D341Med (cell line): ENCODE measurements at regions not wholly inside any gene's neighbourhood (a gene's known extent, or its start where the extent isn't known, plus 50 kb on each side); places are given as distances from the start of the nearest gene placed in this dataset.
"Not testable (repeated sequence)": the region's sequence is repeated elsewhere in the genome, so short reads cannot be mapped to it uniquely, and the experiment has no call there.

Experiments used
- DNase-seq: peaks from one replicate; pipeline ENCODE4 v3.0.0; 2012; ENCODE audit warnings: low spot score

- DNase-seq: not testable (repeated sequence)
These were observed 280.0 kb downstream of the BCL2L11 start for GRCh38 chr2:111400598-111401253.

GRCh38 chr2:111401270-111402140, 280.8 kb downstream of the BCL2L11 start:
- not testable (repeated sequence) for DNase-seq

- DNase-seq: not testable (repeated sequence)
These were observed 281.7 kb downstream of the BCL2L11 start for GRCh38 chr2:111402450-111402849.

- not testable (repeated sequence) for DNase-seq
These were observed 282.6 kb downstream of the BCL2L11 start for GRCh38 chr2:111403287-111403686.

GRCh38 chr2:111406616-111407015, 285.9 kb downstream of the BCL2L11 start:
- DNase-seq: not testable (repeated sequence)

GRCh38 chr2:111407632-111408194, 287.0 kb downstream of the BCL2L11 start:
- not testable (repeated sequence) for DNase-seq

GRCh38 chr2:111410868-111411406, 290.2 kb downstream of the BCL2L11 start:
- not testable (repeated sequence) for DNase-seq

- not testable (repeated sequence) for DNase-seq
These were observed 291.4 kb downstream of the BCL2L11 start for GRCh38 chr2:111411867-111412681.

- DNase-seq: not testable (repeated sequence)
These were observed 292.3 kb downstream of the BCL2L11 start for GRCh38 chr2:111412841-111413650.

GRCh38 chr2:111413950-111414349, 293.2 kb downstream of the BCL2L11 start:
- not testable (repeated sequence) for DNase-seq

- not testable (repeated sequence) for DNase-seq
These were observed 295.3 kb downstream of the BCL2L11 start for GRCh38 chr2:111415765-111416743.

GRCh38 chr2:111417026-111417425, 296.3 kb downstream of the BCL2L11 start:
- not testable (repeated sequence) for DNase-seq

- DNase-seq: not testable (repeated sequence)
These were observed 297.6 kb downstream of the BCL2L11 start for GRCh38 chr2:111418091-111418875.

- DNase-seq: not testable (repeated sequence)
These were observed 299.4 kb downstream of the BCL2L11 start for GRCh38 chr2:111420074-111420473.

- not testable (repeated sequence) for DNase-seq
These were observed 300.1 kb downstream of the BCL2L11 start for GRCh38 chr2:111420835-111421234.

GRCh38 chr2:111421949-111422348, 301.2 kb downstream of the BCL2L11 start:
- not testable (repeated sequence) for DNase-seq

- DNase-seq: peak; percentile 1
These were observed 301.8 kb downstream of the BCL2L11 start for GRCh38 chr2:111422562-111422961.

- not testable (repeated sequence) for DNase-seq
These were observed 302.5 kb downstream of the BCL2L11 start for GRCh38 chr2:111423184-111423583.

- not testable (repeated sequence) for DNase-seq
These were observed 303.5 kb downstream of the BCL2L11 start for GRCh38 chr2:111424176-111424575.
